ENCODE measurements at regions not wholly inside any gene's neighbourhood (a gene's known extent, or its start where the extent isn't known, plus 50 kb on each side); places are given as distances from the start of the nearest gene placed in this dataset.

DNA sequence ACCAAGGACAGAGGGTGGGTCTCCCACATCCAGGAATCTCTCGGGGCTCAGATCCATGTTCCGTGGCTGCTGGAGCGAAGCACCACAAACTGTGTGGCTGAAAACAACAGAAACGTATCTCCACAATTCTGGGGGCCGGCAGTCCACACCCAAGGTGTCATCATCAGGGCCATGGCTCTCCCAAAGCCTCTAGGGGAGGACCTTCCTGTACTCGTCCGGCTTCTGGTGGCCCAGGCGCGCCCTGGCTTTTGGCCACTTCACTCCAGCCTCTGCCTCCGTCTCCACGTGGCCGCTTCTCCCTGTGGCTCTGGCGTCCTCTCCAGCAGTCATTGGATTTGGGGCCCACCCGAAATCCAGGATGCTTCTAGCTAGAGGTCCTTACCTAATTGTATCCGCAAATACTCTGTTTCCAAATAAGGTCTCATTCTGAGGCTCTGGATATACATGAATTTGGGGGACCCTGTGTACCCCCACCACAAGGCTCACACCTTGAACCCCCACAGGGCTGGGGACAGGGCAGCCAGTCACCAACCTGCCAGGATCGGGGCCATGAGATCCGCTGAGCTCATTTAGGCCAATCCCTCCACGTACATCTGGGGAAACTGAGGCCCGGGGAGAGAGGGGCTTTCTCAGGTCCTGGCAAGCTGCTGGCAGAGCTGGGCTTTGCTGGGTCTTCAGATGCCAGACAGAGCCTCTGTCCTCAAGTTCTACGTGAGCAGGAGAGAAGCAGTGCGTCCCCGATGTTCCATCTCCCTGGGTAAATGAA lies 158.2 kb downstream of the OLFM1 start:
- dilution Hi-C loops (cut with MboI; ENCODE audit: extremely low pct_ligation_motif_present, low sequenced_read_pairs) = no loop called here
- Histone ChIP-seq H3K9ac (ENCODE audit: control insufficient read depth, extremely low read depth, insufficient read depth, low read length) (no peak overlapping the region), H3K4me3 (ENCODE audit: control insufficient read depth in 2 of 3, extremely low read depth in 1 of 3, insufficient read depth in 2 of 3, low read depth in 1 of 3, low read length in 3 of 3) (no peak overlapping the region), H3K27me3 (ENCODE audit: control insufficient read depth, extremely low read depth, insufficient read depth, low read length) (peaks cover 58% of the 10 kb centered on the region), H3K79me2 (ENCODE audit: control insufficient read depth, insufficient read depth, low read length) (no peaks in the 10 kb centered on the region), H3K4me2 (ENCODE audit: control insufficient read depth, extremely low read depth, insufficient read depth, low read depth, low read length) (no peak overlapping the region), H3K4me1 (ENCODE audit: control insufficient read depth, extremely low read depth, insufficient read depth, low read length) (no peaks in the 10 kb centered on the region), H3K9me1 (ENCODE audit: control insufficient read depth, extremely low read depth, insufficient read depth, low read length) (no peaks in the 10 kb centered on the region), H3K27ac (ENCODE audit: control insufficient read depth, insufficient read depth, low read length) (no peak overlapping the region), H2AFZ (ENCODE audit: control insufficient read depth, low read length) (no peak overlapping the region), H4K20me1 (ENCODE audit: control insufficient read depth, extremely low read depth, insufficient read depth, low read length) (no peaks in the 10 kb centered on the region), H3K36me3 (ENCODE audit: control insufficient read depth in 2 of 2, extremely low read depth in 1 of 2, insufficient read depth in 2 of 2, low read length in 2 of 2) (no peaks in the 10 kb centered on the region), H3K9me3 (ENCODE audit: control insufficient read depth, low read depth, low read length) (no peaks in the 10 kb centered on the region)
- DNase-seq (ENCODE audit: low read depth, low spot score) (no peak), FAIRE-seq (no peak)
- TF ChIP-seq, protein P1, sequence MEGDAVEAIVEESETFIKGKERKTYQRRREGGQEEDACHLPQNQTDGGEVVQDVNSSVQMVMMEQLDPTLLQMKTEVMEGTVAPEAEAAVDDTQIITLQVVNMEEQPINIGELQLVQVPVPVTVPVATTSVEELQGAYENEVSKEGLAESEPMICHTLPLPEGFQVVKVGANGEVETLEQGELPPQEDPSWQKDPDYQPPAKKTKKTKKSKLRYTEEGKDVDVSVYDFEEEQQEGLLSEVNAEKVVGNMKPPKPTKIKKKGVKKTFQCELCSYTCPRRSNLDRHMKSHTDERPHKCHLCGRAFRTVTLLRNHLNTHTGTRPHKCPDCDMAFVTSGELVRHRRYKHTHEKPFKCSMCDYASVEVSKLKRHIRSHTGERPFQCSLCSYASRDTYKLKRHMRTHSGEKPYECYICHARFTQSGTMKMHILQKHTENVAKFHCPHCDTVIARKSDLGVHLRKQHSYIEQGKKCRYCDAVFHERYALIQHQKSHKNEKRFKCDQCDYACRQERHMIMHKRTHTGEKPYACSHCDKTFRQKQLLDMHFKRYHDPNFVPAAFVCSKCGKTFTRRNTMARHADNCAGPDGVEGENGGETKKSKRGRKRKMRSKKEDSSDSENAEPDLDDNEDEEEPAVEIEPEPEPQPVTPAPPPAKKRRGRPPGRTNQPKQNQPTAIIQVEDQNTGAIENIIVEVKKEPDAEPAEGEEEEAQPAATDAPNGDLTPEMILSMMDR (optimal IDR thresholded peaks at IDR 0.05 in 1 of 3, IDR thresholded peaks at IDR 0.05 in 1 of 3, conservative IDR thresholded peaks at IDR 0.05 in 1 of 3; ENCODE audit: extremely low read depth in 1 of 3, insufficient read depth in 2 of 3, low read length in 3 of 3) = no peak
- no peak for TF ChIP-seq EZH2 (IDR thresholded peaks at IDR 0.05; ENCODE audit: low read length)

DNA sequence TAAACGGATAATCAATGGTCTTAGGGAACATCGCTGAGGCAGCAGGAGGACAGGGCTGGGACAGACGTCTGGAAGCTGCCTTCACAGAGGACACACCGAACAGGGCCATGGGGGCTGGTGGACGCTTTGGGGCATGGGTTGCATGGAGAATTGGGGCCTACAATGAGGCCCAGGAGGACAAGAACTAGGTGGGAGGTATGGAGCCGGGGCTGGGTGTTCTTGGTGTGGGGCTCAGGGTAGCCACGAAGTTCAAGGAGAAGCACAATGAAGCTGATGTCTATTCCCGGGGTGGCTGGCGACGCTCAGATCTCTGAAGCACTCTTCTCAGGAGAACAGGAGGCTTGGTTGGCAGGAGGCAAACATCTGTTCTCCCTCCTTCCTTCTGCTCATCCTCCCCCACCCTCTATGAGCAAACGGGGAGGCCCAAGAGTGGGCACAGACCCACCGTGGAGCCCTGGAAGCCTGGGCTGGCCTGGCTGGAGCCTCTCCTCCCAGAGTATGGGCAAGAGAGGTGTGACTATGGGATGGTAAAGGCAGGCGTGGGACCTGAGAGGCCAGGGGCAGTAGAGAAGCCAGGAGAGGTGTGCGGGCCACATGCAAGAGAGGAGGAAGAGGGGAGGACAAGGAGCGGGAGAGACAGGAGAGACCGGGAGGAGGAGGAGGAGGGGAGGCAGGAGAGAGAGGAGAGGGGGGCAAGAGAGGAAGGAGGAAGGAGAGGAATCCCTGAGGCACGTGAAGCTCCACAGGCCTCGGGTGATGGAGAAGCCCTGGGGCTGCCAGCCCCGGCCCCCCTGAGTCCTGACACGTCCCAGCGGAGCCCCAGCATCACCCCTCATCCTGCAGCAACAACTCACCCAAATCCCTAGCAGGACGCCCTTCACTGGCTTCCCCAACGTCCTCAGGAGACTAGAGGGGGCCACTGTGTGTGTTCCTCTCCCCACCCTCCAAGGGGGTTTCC lies 159.1 kb downstream of the OLFM1 start:
- no peaks in the 10 kb centered on the region for H3K9me3 ChIP-seq (ENCODE audit: control insufficient read depth, low read depth, low read length)
- dilution Hi-C loops (cut with MboI; ENCODE audit: extremely low pct_ligation_motif_present, low sequenced_read_pairs) = no loop called here
- H3K27ac ChIP-seq (ENCODE audit: control insufficient read depth, insufficient read depth, low read length) = no peak overlapping the region
- no peak for DNase-seq (ENCODE audit: low read depth, low spot score)
- no peak overlapping the region for H3K4me3 ChIP-seq (ENCODE audit: control insufficient read depth in 2 of 3, extremely low read depth in 1 of 3, insufficient read depth in 2 of 3, low read depth in 1 of 3, low read length in 3 of 3)
- no peaks in the 10 kb centered on the region for H3K9me1 ChIP-seq (ENCODE audit: control insufficient read depth, extremely low read depth, insufficient read depth, low read length)
- no peak for FAIRE-seq
- H3K4me2 ChIP-seq (ENCODE audit: control insufficient read depth, extremely low read depth, insufficient read depth, low read depth, low read length) = no peak overlapping the region
- no peaks in the 10 kb centered on the region for H4K20me1 ChIP-seq (ENCODE audit: control insufficient read depth, extremely low read depth, insufficient read depth, low read length)
- no peaks in the 10 kb centered on the region for H3K79me2 ChIP-seq (ENCODE audit: control insufficient read depth, insufficient read depth, low read length)
- no peaks in the 10 kb centered on the region for H3K4me1 ChIP-seq (ENCODE audit: control insufficient read depth, extremely low read depth, insufficient read depth, low read length)
- H3K9ac ChIP-seq (ENCODE audit: control insufficient read depth, extremely low read depth, insufficient read depth, low read length) = no peak overlapping the region
- H2AFZ ChIP-seq (ENCODE audit: control insufficient read depth, low read length) = no peak overlapping the region
- H3K27me3 ChIP-seq (ENCODE audit: control insufficient read depth, extremely low read depth, insufficient read depth, low read length) = peaks cover 58% of the 10 kb centered on the region
- TF ChIP-seq, protein P1 (optimal IDR thresholded peaks at IDR 0.05 in 1 of 3, IDR thresholded peaks at IDR 0.05 in 1 of 3, conservative IDR thresholded peaks at IDR 0.05 in 1 of 3; ENCODE audit: extremely low read depth in 1 of 3, insufficient read depth in 2 of 3, low read length in 3 of 3) = no peak
- no peak for TF ChIP-seq EZH2 (IDR thresholded peaks at IDR 0.05; ENCODE audit: low read length)
- H3K36me3 ChIP-seq (ENCODE audit: control insufficient read depth in 2 of 2, extremely low read depth in 1 of 2, insufficient read depth in 2 of 2, low read length in 2 of 2) = no peaks in the 10 kb centered on the region

All from keratinocyte (primary cell).